Liver (tissue), 8 donors: ENCODE measurements at regions not wholly inside any gene's neighbourhood (a gene's known extent, or its start where the extent isn't known, plus 50 kb on each side); places are given as distances from the start of the nearest gene placed in this dataset.

Experiments used
- DNase-seq: peaks from one replicate; pipeline ENCODE4 v3.0.0-alpha.2; 2017; ENCODE audit warnings: low spot score
- H3K27ac ChIP-seq, 2 donors: one replicate each; pipeline ENCODE4 v1.7.0; 2013; ENCODE audit warnings: inconsistent platforms in 2 of 2, low read length in 2 of 2, control low read depth in 1 of 2, low read depth in 1 of 2, mild to moderate bottlenecking in 1 of 2
- H3K27me3 ChIP-seq, 4 donors: one replicate each; pipeline versions ENCODE4 v1.6.1 to v1.7.0; 2013; ENCODE audit warnings: low read length in 3 of 4, inconsistent platforms in 1 of 4, mild to moderate bottlenecking in 1 of 4, moderate library complexity in 1 of 4; ENCODE audit not compliant: control insufficient read depth in 4 of 4, insufficient read depth in 4 of 4
- H3K36me3 ChIP-seq, 4 donors: one replicate each; pipeline versions ENCODE4 v1.6.1 to v1.7.0; 2013; ENCODE audit warnings: low read length in 3 of 4, mild to moderate bottlenecking in 3 of 4, low read depth in 1 of 4, moderate library complexity in 1 of 4; ENCODE audit not compliant: control insufficient read depth in 4 of 4, insufficient read depth in 3 of 4
- H3K4me1 ChIP-seq, 4 donors: one replicate each; pipeline versions ENCODE4 v1.6.1 to v1.7.0; 2013; ENCODE audit warnings: low read length in 3 of 4, mild to moderate bottlenecking in 3 of 4, moderate library complexity in 1 of 4; ENCODE audit not compliant: control insufficient read depth in 4 of 4, insufficient read depth in 4 of 4
- H3K4me3 ChIP-seq, 3 donors: one replicate each; pipeline versions ENCODE4 v1.6.1 to v1.7.0; 2013; ENCODE audit warnings: low read length in 3 of 3, control low read depth in 1 of 3, low read depth in 1 of 3, mild to moderate bottlenecking in 1 of 3
- H3K9ac ChIP-seq, 2 donors: one replicate each; pipeline ENCODE4 v1.7.0; 2013; ENCODE audit warnings: low read length in 2 of 2, mild to moderate bottlenecking in 2 of 2, moderate library complexity in 2 of 2, control low read depth in 1 of 2, low read depth in 1 of 2
- H3K9me3 ChIP-seq, 4 donors: one replicate each; pipeline versions ENCODE4 v1.6.1 to v1.7.0; 2013; ENCODE audit warnings: low read length in 3 of 4; ENCODE audit not compliant: control insufficient read depth in 4 of 4
- ATF3 ChIP-seq: IDR thresholded peaks from 2 replicates; pipeline ENCODE4 v1.6.1; 2016; ENCODE audit warnings: antibody characterized with exemption
- EGR1 ChIP-seq, 2 donors: IDR thresholded peaks; 2 replicates each; pipeline ENCODE4 v1.6.1; 2016 to 2018; ENCODE audit warnings: antibody characterized with exemption in 2 of 2, low read depth in 2 of 2
- FOXA1 ChIP-seq: IDR thresholded peaks from 2 replicates; pipeline ENCODE4 v1.6.1; 2016; ENCODE audit warnings: antibody characterized with exemption
- FOXA2 ChIP-seq: IDR thresholded peaks from 2 replicates; pipeline ENCODE4 v1.6.1; 2016; ENCODE audit warnings: antibody characterized with exemption
- GABPA ChIP-seq, 2 donors: IDR thresholded peaks in 1 of 2; conservative IDR thresholded peaks in 1 of 2; 2 replicates each; pipeline ENCODE4 v1.6.1; 2016; ENCODE audit warnings: antibody characterized with exemption in 2 of 2, mild to moderate bottlenecking in 1 of 2, moderate library complexity in 1 of 2
- HNF4A ChIP-seq, 2 donors: conservative IDR thresholded peaks; 2 replicates each; pipeline ENCODE4 v1.6.1; 2016; ENCODE audit warnings: antibody characterized with exemption in 2 of 2, mild to moderate bottlenecking in 2 of 2
- JUND ChIP-seq, 2 donors: IDR thresholded peaks; 2 replicates each; pipeline ENCODE4 v1.6.1; 2016; ENCODE audit warnings: antibody characterized with exemption in 2 of 2
- MAX ChIP-seq: IDR thresholded peaks from 2 replicates; pipeline ENCODE4 v1.6.1; 2016; ENCODE audit warnings: antibody characterized with exemption
- NR2F2 ChIP-seq: IDR thresholded peaks from 2 replicates; pipeline ENCODE4 v1.6.1; 2016; ENCODE audit warnings: antibody characterized with exemption
- RAD21 ChIP-seq, 2 donors: IDR thresholded peaks; 2 replicates each; pipeline ENCODE4 v1.6.1; 2016; ENCODE audit warnings: antibody characterized with exemption in 2 of 2, mild to moderate bottlenecking in 2 of 2
- REST ChIP-seq: IDR thresholded peaks from 2 replicates; pipeline ENCODE4 v1.6.1; 2016; ENCODE audit warnings: antibody characterized with exemption, mild to moderate bottlenecking
- RXRA ChIP-seq, 2 donors: IDR thresholded peaks; 2 replicates each; pipeline ENCODE4 v1.6.1; 2017 to 2018; ENCODE audit warnings: antibody characterized with exemption in 2 of 2, mild to moderate bottlenecking in 1 of 2
- SP1 ChIP-seq: IDR thresholded peaks from 2 replicates; pipeline ENCODE4 v1.6.1; 2018; ENCODE audit warnings: antibody characterized with exemption, mild to moderate bottlenecking
- TAF1 ChIP-seq: conservative IDR thresholded peaks from 2 replicates; pipeline ENCODE4 v1.6.1; 2016; ENCODE audit warnings: antibody characterized with exemption, mild to moderate bottlenecking
- YY1 ChIP-seq: IDR thresholded peaks from 2 replicates; pipeline ENCODE4 v1.6.1; 2016; ENCODE audit warnings: antibody characterized with exemption, mild to moderate bottlenecking
- ZBTB33 ChIP-seq: IDR thresholded peaks from 2 replicates; pipeline ENCODE4 v1.6.1; 2016; ENCODE audit warnings: antibody characterized with exemption
- WGBS: extraction: QIAGEN DNeasy Blood & Tissue Kit; methylation state at CpG from one replicate; pipeline ENCODE4 v1.1.7; 2013; 5-methylcytosine and 5-hydroxymethylcytosine counted together
- TF ChIP-seq, protein P1 (sequence below): fragments of 150-350 bp; IDR thresholded peaks from 2 replicates; pipeline ENCODE4 v1.5.1; 2017; ENCODE audit warnings: improper control_type of control experiment, low read depth, low read length; ENCODE audit not compliant: missing input control
- donor health status: healthy.
- donor health status: healthy.
- donor health status: healthy.
- donor health status: healthy.
- donor health status: healthy.

- no peak overlapping the region for H3K4me3 ChIP-seq
- 43% methylated on average over 4 of the region's 4 CpGs for WGBS
- no peaks in the 10 kb centered on the region for H3K36me3 ChIP-seq
- H3K27me3 ChIP-seq, result peaks cover 0 to 7% (median 0%) of the 10 kb centered on the region in 4 donors
- H3K9ac ChIP-seq, result no peak overlapping the region
- H3K9me3 ChIP-seq, result no peaks in the 10 kb centered on the region
- H3K4me1 ChIP-seq, result no peaks in the 10 kb centered on the region
- peak; percentile 59 to 63 for TF ChIP-seq RAD21 (IDR thresholded peaks at IDR 0.05)
- TF ChIP-seq FOXA2, result no peak
- TF ChIP-seq, protein P1, sequence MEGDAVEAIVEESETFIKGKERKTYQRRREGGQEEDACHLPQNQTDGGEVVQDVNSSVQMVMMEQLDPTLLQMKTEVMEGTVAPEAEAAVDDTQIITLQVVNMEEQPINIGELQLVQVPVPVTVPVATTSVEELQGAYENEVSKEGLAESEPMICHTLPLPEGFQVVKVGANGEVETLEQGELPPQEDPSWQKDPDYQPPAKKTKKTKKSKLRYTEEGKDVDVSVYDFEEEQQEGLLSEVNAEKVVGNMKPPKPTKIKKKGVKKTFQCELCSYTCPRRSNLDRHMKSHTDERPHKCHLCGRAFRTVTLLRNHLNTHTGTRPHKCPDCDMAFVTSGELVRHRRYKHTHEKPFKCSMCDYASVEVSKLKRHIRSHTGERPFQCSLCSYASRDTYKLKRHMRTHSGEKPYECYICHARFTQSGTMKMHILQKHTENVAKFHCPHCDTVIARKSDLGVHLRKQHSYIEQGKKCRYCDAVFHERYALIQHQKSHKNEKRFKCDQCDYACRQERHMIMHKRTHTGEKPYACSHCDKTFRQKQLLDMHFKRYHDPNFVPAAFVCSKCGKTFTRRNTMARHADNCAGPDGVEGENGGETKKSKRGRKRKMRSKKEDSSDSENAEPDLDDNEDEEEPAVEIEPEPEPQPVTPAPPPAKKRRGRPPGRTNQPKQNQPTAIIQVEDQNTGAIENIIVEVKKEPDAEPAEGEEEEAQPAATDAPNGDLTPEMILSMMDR, result peak; percentile 16
- no peak for DNase-seq
- H3K27ac ChIP-seq, result no peak overlapping the region
These were observed 168.6 kb downstream of the ALX1 start for GRCh38 chr12:85448548-85449139.

DNA sequence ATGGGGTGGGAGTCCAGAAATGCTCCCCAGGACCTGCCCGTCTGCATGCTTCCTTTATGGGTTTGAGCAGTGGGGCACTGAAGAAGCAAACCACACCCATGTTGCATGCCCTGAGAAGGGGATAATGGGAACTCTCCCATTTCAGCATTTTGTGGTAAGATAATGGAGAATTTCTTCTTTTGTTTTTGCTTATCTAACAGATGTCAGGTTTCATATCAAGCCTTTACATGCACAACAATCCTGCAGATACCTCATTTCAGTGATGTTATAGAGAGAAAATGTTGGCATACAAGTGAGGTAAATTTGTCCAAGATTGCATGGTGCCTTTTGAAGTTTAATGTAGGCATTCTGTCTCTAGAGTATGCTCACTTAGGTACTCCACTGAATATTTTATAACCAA lies 177.0 kb downstream of the ALX1 start:
- Histone ChIP-seq H3K27me3 (peaks cover 0 to 6% (median 0%) of the 10 kb centered on the region in 4 donors), H3K27ac (no peak overlapping the region), H3K9me3 (no peaks in the 10 kb centered on the region), H3K9ac (no peak overlapping the region), H3K36me3 (no peaks in the 10 kb centered on the region), H3K4me3 (no peak overlapping the region), H3K4me1 (no peaks in the 10 kb centered on the region)
- no peak for DNase-seq
- WGBS, result 85% methylated on average over 1 of the region's 1 CpG
- TF ChIP-seq FOXA1, result no peak
- TF ChIP-seq RXRA (IDR thresholded peaks at IDR 0.05), result no peak
- TF ChIP-seq TAF1, result no peak
- no peak for TF ChIP-seq GABPA (IDR thresholded peaks at IDR 0.05 in 1 of 2, conservative IDR thresholded peaks at IDR 0.05 in 1 of 2)
- TF ChIP-seq RAD21 (IDR thresholded peaks at IDR 0.05), result no peak
- TF ChIP-seq EGR1 (IDR thresholded peaks at IDR 0.05; ENCODE audit: low read depth in 2 of 2), result no peak
- TF ChIP-seq ATF3, result no peak
- no peak for TF ChIP-seq SP1
- no peak for TF ChIP-seq FOXA2

- Histone ChIP-seq H3K9me3 (no peaks in the 10 kb centered on the region), H3K4me3 (no peak overlapping the region), H3K36me3 (no peaks in the 10 kb centered on the region), H3K27me3 (peaks cover 0 to 2% (median 0%) of the 10 kb centered on the region in 4 donors), H3K9ac (no peak overlapping the region), H3K4me1 (no peaks in the 10 kb centered on the region), H3K27ac (no peak overlapping the region)
- DNase-seq, result no peak
- WGBS, result 83% methylated on average over 4 of the region's 4 CpGs
- TF ChIP-seq RXRA (IDR thresholded peaks at IDR 0.05) (no peak), REST (no peak), HNF4A (conservative IDR thresholded peaks at IDR 0.05) (no peak), GABPA (IDR thresholded peaks at IDR 0.05 in 1 of 2, conservative IDR thresholded peaks at IDR 0.05 in 1 of 2) (no peak), FOXA1 (no peak), RAD21 (IDR thresholded peaks at IDR 0.05) (no peak), EGR1 (IDR thresholded peaks at IDR 0.05; ENCODE audit: low read depth in 2 of 2) (no peak), SP1 (no peak), ZBTB33 (no peak), ATF3 (no peak), JUND (IDR thresholded peaks at IDR 0.05) (no peak), NR2F2 (no peak), FOXA2 (no peak), TAF1 (no peak), MAX (no peak), YY1 (no peak)
These were observed 181.1 kb downstream of the ALX1 start for GRCh38 chr12:85461127-85461526.
